T-helper 1 cell (primary cell): ENCODE measurements at regions not wholly inside any gene's neighbourhood (a gene's known extent, or its start where the extent isn't known, plus 50 kb on each side); places are given as distances from the start of the nearest gene placed in this dataset.

Source experiments
- DNase-seq, 5 donors: peaks; one replicate each; pipeline ENCODE4 v3.0.0-alpha.2; 2012 to 2020

- DNase-seq, result no peak
Observed at GRCh38 chr16:6111390-6111789, 1013.8 kb upstream of the EEF2KMT start.

- DNase-seq, result no peak
Observed at GRCh38 chr16:6110346-6110745, 1012.8 kb upstream of the EEF2KMT start.

DNA sequence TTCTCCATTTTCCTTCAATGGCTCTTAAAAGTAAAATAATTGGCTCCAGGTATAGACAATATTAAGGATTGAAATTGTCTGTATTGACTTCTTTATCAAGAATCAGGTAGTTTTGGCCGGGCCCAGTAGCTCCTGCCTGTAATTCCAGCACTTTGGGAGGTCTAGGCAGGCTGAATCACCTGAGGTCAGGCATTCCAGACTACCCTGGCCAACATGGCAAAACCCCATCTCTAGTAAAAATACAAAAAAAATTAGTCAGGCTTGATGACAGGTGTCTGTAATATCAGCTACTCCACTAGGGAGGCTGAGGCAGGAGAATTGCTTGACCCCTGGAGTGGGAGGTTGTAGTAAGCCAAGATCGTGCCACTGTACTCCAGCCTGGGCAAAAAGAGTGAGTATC lies 1008.5 kb upstream of the EEF2KMT start:
- no peak for DNase-seq

- DNase-seq, result no peak
Observed at GRCh38 chr16:6105115-6105514, 1007.5 kb upstream of the EEF2KMT start.

GRCh38 chr16:6104428-6104827 lies 1006.8 kb upstream of the EEF2KMT start:
- no peak for DNase-seq

- no peak for DNase-seq
Observed at GRCh38 chr16:6103561-6103960, 1006.0 kb upstream of the EEF2KMT start.

DNA sequence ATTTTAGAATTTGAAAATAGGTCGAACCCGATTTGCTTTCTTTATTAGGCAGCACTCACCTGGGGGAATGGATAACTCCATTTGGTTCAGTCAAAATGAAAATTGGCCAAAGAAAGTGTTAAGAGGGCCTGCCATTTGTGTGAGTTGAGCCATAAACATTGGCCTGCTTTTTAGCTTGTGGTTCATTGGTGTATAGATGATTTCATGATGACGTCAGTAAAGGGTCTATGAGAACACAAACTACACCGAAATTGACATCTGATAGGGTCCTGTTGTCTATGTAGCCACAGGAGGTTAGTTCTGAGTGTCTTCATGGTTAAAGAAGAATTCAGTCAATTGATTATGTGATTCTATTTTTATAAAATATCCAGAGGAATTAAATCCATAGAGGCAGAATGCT lies 1001.5 kb upstream of the EEF2KMT start:
- DNase-seq, result no peak

DNA sequence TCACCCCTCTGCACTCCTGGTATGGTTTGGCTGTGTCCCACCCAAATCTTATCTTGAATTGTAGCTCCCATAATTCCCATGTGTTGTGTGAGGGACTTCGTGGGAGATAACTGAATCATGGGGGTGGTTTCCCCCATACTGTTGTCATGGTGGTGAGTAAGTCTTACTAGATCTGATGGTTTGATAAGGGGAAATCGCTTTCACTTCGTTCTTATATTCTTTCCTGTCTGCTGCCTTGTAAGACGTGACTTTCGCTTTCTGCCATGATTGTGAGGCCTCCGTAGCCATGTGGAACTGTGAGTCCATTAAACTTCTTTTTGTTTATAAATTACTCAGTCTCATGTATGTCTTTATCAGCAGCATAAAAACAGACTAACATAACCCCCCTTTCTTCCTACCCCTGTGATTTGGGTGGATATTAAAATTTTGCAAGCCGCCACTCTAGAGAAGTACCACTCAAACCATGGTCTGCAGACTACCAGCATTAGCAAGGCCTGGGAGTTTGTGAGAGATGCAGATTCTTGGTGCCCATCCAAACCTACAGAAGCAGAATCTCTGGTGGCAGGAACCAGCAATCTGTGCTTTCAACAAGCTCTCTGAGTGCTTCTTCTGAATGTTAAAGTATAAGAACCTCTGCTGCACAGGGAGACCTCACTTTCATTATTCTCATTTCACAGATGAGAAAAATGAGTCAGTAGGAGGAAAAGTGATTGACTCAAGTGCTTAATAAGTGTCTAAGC lies 999.5 kb upstream of the EEF2KMT start:
- no peak for DNase-seq

GRCh38 chr16:6095414-6095813 lies 997.8 kb upstream of the EEF2KMT start:
- no peak for DNase-seq

- DNase-seq, result no peak
Observed at GRCh38 chr16:6091021-6091420, 993.4 kb upstream of the EEF2KMT start.

DNA sequence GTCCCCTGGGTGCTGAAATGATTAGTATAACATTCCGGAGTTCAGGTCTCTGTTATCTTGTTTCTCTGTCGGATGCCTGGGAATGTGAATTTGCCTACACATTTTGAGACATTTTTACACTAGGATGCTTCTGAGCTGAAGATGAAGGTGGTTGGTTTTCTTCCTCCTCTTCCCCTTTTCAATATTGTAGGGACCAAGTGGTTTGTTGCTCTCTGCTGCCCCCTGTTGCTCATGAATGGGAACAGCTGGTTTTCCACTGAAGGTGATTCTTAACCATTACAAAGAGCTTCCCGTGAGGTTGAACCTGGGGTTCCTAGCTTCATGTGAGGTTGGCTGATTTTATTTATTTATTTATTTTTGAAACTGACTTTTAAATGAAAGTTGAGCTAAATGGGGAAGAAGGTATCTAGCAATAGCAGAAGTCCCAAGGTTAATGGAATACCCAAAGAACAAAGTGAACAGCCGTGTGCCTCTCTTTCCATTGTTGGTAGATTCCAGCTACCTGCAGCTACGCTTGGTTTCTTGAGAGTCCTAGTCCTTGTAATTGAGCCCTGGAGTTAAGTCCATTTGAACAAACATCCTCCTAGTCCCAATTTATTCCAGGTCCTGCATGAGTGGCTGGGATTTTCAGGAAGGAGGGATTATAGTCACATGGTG lies 983.9 kb upstream of the EEF2KMT start:
- peak in 1 of 5 donors; percentile 4 for DNase-seq

DNA sequence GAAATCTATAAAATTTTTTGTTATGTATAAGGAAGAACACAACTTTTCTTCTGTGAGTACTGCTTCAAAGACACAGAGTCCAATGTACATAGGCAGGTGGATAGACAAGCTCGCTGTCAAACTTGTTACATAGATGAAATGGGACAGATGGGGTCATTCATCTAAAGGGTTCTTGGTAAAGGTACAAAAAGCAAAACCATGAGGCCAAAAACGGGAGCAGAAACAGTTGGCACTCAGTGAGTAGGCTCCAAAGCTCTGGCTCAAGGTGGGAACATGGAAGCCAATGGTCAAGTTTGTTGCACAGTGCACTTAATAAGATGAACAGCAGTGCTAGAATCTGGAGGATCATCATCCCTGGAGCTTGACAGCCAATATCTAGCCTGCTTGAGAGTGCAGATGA lies 979.0 kb upstream of the EEF2KMT start:
- DNase-seq, result no peak

DNA sequence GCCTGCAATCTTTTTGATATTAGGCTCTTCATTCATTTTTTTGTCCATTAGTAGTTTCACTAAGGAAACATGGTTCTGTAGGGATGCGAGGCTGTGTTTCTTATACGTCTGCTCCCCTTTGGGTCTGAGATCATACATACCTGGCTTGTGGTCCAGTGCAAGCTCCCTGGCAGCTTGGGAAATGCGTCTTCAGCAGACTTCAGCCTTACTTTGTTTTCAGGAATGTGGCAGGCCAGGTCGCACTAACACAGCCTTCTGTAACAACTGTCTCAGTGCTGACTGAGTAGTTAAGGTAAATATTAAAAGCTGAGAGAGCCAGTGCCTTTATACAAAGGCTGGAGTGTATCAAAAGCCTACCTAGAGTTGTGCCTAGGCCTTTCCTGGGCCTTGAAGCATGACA lies 970.5 kb upstream of the EEF2KMT start:
- DNase-seq, result no peak

DNA sequence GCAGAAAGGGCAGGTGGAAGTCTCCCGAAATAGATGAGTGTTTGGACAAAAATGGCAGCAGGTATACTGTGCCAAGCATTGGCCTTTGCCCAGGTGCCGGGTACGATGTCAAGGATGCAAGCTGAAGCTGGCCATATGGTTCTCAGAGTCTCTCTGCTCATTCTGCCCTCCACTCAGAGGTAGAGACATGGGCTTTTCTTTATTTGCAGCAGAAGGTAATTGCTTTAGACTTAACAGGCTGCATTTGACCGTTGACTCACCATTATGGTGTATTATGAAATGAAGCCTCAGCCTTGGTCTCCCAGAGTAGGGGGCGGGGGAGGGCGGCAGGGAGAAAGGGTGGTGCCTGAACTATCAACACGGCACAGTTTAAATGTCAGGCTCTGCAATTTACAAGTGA lies 969.1 kb upstream of the EEF2KMT start:
- no peak for DNase-seq

GRCh38 chr16:6063526-6063925 lies 965.9 kb upstream of the EEF2KMT start:
- no peak for DNase-seq

DNA sequence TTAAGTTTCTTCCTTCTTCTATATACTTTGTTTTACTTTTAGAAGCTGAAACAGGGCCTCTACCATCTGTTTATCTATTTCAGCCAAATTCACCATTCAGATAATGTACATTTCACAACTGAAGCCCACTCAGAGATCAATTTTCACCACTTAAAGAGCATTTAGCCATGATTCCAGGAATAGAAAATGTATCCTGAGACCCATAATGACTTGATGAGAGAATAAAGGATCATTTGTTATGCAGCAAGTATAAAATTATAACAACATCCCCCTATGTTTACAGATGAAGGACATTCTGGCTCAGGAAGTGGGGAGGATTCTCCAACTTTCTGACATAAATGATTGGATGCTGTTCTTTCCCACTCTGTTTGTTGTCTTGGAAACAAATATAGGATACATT lies 962.1 kb upstream of the EEF2KMT start:
- DNase-seq, result no peak

DNA sequence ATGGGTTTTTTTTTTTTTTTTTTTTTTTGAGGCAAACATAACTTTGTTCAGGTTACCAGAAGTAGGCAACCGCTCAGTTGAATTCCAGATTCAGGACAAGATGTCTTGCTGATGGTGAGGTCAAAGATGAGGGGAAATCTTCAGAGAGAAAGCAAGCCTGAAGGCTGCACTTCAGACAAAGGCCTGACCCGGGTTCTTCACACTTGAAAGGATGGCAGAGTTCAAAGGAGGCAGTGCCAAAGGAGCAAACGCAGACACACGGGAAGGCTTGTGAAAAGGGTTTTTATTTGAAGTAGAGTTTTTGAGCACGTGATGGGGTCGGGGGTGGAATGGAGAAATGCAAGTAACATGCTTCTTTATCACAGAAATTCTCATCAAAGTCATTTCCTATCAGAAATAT lies 960.2 kb upstream of the EEF2KMT start:
- no peak for DNase-seq

DNA sequence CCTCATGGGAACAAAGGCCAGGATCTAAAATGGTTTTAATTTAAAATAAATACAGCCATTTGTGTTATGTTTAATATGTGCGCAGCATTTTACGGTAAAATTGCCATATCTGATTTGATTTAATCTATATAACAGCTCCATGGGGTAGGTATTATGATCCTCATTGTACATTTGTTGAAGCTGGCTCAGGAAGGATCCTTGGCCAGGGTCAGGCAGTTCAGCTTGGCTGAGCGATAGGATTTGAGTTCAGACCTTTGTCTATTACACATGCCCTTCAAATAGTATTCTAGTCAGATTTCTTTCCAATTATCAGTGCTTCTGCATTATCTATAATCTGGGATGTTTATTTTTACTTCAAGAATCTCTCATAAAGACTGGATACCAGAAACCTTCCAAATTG lies 950.4 kb upstream of the EEF2KMT start:
- no peak for DNase-seq

DNA sequence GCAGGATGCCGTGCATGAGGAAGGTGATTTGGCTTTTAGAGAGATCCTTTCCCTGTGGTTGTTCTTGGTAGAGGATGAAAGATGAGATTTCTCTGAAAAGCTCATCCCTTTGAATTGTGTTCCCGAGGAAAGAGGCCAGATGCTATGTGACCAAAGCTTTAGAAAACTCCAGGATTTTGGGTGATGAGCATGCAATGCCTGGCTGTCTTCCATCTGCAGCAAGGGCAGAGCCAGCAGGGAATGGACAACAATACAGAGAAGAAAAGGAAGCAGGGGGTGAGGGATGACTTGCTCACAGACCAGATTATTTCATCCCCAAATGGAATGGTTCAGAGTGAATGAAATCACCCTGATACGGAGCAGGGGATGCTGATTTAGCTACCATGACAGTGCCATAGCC lies 949.7 kb upstream of the EEF2KMT start:
- DNase-seq, result no peak

DNA sequence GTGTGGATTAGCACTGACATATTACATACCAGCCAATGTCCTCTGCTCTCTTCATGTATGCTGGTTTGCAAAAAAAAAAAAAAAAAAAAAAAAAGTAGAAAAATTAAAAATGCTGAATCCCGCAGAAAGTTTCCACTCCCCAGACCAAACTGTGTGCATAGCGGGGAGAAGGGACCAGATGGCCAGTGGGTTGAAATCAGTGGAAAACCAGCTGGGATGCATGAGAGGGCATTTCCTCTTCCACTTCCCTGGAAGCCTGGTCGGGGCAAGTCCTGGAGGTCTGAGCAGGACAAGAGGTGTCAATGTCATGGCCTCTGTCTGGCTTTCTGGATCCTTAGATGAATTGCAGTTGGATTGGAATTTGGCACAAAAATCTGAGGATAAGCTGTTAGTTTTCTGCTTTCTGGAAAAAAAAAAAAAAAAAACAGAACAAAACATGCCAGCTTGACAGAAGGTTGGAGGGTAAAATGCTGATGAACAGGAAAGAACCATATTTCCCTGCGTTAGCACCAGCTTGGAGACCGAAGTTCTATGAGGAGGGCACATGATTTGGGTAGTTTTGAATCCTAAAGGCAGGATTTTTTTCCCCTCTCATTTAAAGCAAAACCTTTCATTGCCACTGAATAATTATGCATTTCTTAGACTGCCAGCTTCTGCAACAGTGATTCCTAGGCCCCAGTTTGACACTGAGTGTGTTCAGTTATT lies 941.5 kb upstream of the EEF2KMT start:
- DNase-seq, result no peak

- DNase-seq, result no peak
Observed at GRCh38 chr16:6035161-6035560, 937.6 kb upstream of the EEF2KMT start.

- DNase-seq, result no peak
Observed at GRCh38 chr16:6034511-6034910, 936.9 kb upstream of the EEF2KMT start.

GRCh38 chr16:6032438-6032837 lies 934.8 kb upstream of the EEF2KMT start:
- no peak for DNase-seq

- no peak for DNase-seq
Observed at GRCh38 chr16:6031567-6031966, 934.0 kb upstream of the EEF2KMT start.
